COR-L47 (cell line): ENCODE measurements at regions not wholly inside any gene's neighbourhood (a gene's known extent, or its start where the extent isn't known, plus 50 kb on each side); places are given as distances from the start of the nearest gene placed in this dataset.

ENCODE experiments used
- DNase-seq: peaks from one replicate; lab custom pipeline; 2025; lab: John Stamatoyannopoulos, UW

DNA sequence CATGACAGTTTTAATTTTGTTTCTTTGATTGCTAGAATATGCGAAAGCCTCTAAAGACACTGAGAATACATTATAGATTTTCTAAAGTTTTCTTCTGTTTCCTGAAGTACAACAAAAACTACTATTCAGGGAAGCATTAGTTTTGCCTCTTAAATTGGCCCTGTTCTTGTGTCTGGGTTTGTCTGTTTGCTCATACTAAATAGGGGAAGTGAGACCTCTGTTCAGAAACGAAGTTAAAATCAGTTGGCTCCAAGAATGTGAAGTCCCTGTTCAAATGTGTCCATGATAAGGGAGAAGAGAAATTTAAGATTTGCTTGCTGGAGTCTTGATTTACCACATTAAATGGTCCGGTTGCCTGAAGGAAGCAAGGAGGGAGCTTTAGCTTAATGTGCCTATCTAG lies 327.3 kb upstream of the GBE1 start:
- DNase-seq = no peak

DNA sequence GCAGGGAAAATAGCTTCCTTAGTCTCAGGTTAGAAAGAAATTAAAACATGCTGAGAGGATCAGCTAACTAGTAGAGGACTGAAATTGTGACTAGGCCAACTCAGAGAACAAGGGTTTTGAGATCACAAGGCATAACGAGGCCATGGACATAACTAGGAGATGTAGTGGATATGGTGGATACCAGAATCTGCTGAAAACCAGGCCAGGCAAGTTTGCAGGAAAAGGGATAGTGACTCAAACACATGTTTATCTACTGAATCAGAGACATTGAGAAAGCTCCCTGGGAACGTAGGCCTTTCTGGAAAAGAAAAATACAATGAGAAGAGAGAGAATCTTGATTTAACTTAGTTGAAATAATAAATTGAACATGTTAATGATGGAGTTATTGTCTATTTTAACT lies 326.5 kb upstream of the GBE1 start:
- no peak for DNase-seq

DNA sequence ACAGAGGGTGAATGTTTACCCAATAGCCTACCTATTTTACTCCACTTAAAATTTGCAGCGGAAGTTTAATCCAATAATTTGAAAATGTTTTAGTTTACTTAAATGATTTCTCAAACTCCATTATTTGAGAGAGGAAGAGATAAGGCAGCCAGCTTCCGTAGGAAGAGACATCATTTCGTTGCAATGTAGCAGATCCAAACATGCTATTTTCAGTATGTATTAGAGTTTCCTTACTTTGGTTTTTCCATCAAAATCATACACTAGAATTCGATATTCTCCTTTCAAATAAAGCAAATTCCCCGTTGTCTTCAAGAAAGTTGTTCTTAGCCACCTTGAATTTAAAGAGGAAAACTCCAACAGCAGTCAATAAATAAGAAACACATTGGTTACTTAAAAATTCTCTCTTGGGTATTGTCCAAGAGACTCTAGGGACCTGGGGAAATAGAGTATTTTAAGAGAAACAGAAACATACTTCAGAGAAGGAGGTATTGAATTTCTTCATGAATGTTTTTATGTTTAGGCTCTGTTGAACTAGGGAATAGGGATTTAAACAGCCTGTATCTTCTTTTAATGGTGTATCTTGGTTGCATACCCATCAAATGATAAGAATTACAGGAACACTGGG lies 324.5 kb upstream of the GBE1 start:
- DNase-seq = no peak

DNA sequence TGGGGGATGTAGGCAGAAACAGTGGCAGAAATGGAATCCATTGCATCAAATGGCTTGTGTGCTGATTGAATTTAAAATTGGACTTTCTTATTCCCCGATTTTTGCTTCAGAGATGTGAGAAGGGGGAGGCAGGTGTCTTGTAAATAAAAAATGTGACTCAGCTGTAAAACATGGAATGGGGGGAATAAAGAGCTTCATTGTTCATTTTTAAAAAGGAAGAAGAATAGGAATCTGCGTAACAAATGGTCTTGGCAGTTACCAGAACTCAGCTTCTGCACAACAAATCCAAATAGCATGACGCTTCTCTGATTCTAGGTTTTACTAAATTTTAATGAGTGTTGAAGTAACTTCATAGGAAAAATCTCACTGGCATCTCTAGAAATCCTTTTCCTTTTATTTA lies 323.9 kb upstream of the GBE1 start:
- DNase-seq = no peak

DNA sequence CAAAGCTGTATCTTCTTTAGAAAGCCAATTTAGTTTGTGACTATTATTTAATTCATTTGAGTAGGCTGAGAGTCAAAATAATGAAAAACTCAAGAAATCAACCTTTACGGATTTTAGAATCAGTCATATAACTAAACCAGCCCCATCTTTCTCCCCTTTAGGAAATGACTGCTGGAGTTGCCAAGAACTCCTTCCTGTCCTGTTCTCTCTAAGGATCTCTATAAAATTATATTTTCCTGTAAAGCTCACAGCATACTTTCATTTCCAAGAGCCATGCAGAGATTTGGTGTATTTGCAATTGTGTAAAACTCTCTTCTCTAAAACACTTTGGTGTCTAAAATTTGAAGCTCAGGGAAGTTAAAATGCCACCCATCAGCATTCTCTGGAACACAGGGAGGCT lies 323.4 kb upstream of the GBE1 start:
- DNase-seq = no peak

DNA sequence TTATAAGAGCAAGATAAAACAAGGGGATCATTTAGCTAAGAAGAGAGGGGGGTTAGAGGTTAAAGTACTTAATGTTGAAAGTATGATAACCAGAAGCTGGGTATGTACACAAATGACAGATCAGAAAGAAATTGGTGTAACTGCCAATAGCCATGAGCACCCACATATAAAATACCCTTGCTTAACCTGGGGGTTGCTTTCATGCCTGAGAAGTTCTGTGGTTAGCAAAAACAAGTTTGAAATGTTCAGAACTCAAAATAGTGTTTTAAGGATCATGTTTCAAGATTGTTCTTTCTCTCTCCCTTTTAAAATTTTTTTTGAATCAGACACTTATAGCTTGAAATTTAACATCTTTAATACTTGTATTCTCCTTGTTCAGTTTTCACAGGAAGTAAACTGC lies 321.4 kb upstream of the GBE1 start:
- no peak for DNase-seq

DNA sequence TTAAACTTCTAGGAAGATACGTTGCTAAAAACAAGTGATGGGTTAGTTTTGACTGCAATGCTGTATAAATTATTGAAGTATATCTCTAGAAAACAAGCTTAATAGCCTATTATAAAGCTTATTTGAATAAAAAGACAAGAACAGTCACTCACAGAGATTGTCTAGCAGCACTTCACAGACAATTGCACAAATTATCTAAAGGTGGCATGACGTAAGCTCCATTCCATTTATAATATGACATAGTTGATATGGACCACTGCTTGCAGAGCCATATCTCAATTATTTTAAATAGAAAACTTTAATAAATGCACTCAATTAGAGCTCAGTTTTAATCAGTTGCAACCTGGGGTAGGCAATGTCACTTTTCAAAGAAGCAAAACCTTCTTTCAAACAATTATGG lies 319.9 kb upstream of the GBE1 start:
- no peak for DNase-seq

DNA sequence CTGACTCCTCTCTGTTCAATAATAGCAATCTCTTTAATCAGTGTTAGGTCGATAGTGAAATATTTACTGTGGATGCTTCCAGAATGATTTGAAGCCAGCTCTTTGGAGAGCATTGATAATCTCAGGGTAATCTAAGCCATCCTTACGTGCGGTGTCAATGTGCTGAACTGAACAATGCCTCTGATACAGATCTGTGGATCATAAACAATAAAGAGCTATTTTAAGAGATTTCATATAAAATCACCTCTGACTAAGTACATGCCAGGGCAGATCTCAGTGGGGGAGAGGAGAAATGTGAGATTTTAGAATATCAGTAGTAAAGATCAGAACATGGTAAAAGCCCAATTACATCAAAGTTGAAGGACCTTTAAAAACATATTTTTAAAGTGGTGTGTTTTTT lies 319.3 kb upstream of the GBE1 start:
- no peak for DNase-seq

DNA sequence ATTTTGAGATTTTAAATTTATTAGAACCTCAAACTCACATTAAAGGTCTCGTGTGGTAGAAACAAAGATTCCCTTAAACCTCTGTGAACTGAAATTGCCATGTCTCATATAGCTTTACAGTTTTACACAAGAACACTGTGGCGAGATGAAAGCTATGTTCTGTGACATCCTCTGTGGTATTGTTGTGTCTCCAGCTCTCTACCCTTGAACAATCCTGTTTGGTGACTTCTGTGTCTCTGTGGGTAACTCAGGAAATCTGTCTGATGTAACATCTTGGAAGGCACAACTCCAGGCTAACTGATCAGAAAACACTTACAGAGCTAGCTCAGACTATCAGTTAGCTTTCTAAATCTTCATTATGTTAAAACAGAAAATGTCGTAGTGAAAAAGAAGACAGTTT lies 318.8 kb upstream of the GBE1 start:
- no peak for DNase-seq

DNA sequence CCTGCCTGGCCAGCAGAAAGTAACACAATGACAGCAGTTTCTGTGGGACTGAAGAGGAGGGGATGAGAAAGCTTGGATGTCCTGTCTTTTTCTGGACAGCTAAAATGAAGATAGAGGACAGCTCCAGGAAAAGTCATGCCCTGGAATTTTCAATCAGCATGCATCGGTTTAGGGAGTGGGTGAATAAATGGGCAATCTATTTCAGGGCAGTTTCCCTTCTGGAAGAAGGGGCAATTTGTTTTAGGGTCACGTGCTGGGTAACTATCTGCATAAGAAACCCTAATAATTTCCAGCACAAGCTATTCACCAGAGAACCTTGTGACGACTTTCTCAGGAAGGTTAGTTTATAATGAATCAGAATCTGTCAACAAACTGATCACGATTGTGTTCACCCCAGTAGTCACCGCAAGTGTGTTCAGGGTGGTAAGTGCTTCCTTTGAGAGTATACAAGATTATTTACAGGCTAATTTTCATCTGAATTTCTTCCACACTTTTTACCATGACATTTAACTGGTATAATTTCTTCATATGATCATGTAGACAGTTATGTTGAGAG lies 318.0 kb upstream of the GBE1 start:
- DNase-seq = no peak

DNA sequence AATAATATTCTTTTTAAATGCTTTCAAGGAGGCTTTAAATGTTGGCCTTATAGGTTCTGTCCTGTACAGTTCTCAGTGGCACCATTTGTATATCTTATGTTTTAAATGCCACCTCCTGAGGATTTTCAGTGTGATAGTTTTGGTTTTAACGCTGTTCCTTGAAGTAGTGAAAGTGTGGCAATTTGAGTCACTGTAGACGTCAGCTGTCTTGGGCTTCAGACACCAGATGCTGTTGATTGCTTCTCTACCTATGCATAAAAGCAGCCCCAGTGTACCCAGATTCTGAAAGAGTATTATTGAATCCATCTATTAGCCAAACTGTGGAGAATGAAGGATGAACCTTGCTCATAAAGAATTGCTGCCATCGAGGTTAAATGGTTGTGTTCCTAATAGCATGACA lies 316.8 kb upstream of the GBE1 start:
- DNase-seq = no peak

DNA sequence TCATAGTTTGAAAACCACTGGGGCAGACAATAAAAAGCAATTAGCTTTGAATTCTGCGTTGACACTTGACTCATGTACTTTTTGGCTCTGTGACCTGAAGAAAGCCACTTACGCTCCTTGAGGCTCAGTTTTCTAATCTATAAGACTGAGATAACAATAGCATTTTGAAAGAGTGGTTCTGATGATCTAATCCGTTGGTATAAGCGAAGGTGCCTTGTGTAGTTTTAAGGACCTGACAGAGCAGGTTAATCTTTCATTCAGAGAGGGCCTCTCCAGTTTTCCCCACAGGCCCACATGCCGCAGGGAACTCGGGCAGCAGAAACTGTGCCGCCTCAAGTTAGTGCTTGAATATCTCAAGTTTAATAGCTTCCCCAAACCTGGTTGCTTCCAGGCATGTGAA lies 306.0 kb upstream of the GBE1 start:
- DNase-seq = no peak

DNA sequence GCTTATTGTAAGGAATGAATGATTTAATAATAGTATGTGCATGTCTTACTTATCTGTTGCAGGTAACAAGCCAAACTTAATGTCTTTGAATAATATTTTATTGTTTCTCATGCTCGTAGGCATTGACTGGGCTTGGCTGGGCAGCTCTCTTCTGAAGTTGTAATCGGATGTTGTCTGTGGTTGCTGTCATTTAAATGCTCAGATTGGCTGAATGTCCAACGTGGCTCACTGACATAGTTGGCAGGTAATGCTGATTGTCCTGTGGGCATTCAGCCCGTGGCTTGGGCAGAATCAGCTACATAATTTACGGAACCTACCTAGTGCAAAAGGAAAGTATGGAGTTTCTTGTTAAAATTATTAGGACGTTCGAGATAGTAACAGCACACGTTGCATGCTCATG lies 297.4 kb upstream of the GBE1 start:
- DNase-seq = no peak

DNA sequence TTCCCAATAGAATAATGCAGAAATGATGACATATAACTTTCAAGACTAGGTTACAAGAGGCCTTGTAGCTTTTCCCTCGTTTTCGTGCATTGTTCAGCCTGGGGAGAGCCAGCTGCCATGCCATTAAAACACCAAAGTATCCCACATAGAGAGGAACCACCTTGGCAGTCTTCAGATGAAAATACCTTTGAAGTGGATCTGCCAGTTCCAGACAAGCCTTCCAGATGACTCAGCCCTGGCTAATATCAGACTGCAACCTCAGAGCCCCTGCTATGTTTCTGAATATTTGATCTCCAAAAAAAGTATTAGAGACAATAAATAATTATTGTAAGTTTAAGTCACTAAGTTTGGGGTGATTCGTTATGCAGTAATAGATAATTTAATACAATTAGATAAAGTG lies 294.3 kb upstream of the GBE1 start:
- no peak for DNase-seq

DNA sequence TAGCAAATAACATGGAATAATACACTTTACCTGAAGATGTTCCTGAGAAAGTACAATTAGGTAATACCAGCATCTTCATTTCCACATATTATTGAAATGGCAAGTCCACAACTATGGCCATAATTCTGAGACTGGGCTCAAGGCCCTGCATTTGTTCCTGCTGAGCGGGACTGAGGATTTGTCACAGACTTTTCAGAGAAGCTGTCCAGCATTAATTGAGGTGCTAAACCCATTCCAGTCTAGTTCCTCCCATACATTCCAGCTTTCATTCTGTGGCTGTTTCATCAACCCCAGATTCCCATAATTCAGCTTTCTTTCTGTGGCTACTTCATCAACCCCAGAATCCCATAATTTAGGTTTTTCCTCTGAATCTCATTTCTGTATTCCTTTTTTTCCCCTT lies 293.4 kb upstream of the GBE1 start:
- DNase-seq = no peak

DNA sequence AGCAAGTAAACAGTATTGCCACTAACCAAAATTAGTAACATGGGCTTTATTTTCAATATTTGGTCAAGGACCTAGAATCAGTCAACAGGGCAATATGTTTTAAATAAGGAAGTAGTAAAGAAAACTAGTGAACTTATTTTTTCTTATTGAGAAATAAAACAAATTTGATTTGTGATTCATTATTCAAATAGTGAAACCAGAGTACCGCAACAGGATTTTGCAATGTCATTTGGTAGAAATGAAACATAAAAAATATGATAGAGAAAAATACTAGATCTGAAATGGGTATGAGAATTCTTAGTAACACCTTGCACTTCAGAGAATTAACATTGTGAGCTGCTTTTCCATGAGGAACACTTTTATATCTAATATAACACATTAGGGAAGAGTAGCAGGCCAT lies 291.8 kb upstream of the GBE1 start:
- no peak for DNase-seq

DNA sequence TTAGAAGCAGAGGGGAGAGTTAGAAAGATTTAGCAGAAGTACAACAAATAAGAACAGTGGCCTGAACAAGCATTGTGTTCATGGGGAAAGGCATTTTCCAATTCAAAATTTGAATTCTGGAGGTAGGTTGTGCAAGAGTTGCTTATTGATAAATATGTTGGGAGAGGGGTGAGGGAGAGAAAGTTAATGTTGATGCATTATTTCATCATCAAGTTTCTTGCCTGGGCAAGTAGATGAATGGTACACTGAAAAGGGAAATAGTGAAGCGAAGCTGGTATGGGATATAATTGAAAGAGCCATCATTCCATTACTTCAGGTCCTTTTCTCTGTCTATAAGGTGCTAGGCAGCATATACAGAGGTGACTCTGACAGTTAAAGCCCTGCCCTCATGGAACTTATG lies 288.9 kb upstream of the GBE1 start:
- no peak for DNase-seq

DNA sequence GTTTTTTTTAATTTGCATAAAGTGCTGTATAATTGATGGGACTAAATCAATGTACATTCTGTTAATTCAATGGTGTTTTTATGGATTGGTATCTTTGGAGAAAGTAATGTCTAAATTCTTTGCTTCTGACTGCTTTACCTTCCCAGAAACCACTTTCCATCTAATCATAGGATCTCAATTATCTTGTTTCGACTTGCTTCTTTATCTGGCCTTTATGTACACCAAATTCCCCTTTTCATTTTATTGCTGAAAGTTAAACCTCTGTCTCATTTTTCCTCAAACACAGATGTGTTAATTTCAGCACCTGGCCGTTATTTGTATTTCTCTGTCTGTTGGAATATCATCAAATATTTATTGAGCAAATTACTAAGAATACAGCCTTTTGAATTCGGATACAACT lies 287.3 kb upstream of the GBE1 start:
- peak; percentile 6 for DNase-seq

DNA sequence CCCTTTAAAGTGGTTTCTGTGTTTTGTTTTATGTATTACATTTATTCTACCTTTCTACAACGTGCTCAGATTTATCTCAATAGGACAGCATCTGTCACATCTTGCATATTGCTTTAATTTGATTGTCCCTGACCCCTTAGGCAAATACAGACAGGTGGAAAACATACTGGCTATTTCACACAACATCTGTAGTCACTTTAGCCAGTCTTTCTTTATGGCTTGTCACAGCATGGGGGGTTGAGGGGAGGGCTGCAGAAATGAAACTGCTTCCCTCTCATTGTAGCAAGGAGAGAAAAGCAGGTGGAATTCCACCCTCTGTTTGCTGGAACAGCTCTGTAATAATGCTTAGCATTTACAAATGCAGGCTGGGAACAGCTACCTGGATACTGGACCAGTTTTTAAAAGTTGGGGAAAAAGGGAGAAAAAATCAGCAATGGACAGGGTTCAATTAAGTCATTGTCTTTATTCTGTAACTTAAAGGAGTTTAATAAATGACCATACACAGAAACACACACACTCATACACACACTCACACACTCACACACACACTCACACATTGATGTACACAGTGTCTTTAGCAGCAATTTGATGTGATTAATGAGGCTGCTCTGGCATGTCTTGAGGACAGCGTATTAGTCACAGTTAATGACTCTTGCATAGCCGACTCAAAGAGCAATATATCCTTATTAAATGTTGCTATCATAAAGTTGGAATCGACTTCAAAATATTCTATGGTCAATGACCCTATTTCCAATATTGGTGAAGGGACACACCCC lies 283.7 kb upstream of the GBE1 start:
- peak; percentile 81 for DNase-seq

DNA sequence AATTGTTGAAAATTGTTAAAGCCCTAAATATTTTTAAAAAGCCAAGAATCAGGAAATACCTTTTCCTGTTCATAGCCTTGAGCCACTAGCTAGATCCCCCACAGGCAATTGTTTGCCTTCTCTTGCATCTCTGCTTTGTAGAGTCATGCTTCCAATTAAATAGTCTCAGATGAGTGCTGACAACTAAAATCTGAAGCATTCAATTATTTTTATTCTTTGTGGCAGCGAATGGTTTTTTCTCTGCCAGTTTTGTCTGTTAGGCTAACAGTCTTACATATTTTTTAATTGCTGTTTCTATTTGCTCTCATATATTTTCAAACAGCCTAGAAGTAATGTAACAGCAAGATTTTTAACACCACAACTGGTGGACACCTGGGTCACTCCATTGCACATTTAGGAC lies 277.1 kb upstream of the GBE1 start:
- DNase-seq = peak; percentile 34

DNA sequence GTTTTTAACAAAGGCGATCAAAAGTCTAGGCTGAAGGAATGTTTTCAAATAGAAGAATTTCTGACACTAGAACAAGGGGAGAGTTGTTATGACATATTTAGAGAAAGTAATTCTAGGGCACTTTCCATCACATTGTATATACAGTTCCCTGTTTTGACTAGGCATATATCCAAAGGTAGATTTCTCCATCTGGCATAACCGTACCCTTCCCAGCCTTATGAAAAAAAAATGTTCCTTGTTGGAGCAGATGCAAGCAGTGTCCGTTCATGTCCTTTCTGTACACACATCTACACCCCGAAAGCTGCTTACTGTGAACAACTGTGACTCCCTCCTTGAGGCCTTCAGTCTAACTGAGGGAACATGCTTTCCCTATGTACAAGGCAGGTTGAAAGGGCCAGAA lies 271.7 kb upstream of the GBE1 start:
- no peak for DNase-seq

DNA sequence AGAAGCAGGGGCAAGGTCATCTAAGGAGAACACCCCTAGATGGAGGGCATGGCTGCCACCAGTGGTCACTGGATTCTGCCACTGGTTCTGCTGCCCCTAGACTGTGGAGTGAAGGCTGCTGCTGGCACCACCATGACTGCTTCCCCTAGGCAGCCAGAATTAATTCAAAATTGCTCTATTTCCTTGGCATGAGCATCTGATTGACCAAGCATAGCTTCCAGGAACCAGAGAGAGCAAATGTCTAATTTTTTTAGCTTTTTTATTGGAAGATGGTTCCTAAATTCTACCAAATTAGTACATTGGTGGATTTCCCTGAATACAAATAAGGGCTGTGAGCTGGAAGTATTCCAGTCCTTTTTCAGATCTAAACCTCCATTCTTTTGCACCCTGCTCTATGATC lies 270.2 kb upstream of the GBE1 start:
- DNase-seq = no peak

DNA sequence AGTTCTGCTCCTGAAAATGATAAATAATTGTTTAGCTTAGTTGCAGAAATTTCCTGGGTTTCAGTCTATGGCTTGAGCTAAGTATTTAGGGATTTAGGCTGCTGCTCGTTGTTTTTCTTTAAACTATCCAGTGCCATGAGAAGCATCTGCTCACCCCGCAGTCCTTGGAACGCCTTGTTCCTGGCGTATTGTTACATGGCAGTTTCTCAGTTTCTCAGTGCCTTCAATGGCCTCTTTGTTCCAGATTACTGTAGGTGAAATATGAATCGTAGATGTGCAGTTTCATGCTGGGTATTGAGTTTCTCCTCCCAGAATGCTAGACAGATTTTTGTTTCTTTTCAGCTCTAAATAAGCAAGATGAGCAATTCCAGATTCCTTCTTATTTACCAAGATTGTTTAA lies 269.5 kb upstream of the GBE1 start:
- DNase-seq = no peak

DNA sequence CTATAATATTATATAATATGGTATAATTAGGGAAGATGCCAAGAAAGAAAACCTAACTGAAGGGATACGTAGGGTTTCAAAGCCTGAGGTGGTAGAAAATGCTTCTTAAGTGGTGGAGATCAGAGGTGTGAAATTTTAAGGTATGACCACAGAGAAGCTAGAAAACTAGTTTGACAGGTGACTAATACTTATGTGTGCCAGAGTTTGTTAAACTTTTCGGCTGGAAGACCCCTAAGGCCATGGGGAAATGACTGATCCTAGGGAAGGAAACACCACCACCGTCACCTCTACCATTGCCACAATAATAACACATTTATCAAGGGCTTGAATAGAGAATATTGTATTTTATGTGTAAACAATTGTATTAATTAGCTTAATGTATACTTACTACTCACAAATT lies 261.4 kb upstream of the GBE1 start:
- DNase-seq = no peak
